ENCODE measurements at regions not wholly inside any gene's neighbourhood (a gene's known extent, or its start where the extent isn't known, plus 50 kb on each side); places are given as distances from the start of the nearest gene placed in this dataset.

- TF ChIP-seq CTCF (IDR thresholded peaks at IDR 0.05; ENCODE audit: borderline replicate concordance) = no peak
- Histone ChIP-seq H3K36me3 (no peaks in the 10 kb centered on the region), H3K9me3 (replicated peaks) (no peaks in the 10 kb centered on the region), H3K4me3 (no peak overlapping the region), H3K4me1 (peaks cover 48% of the 10 kb centered on the region), H3K27me3 (ENCODE audit: low read depth) (no peaks in the 10 kb centered on the region), H3K27ac (replicated peaks) (no peak overlapping the region)
- intact Hi-C loops (cut with micrococcal nuclease) = no loop called here
- no peak for DNase-seq
Observed at GRCh38 chr6:14450578-14450977, 333.0 kb downstream of the CD83 start.

- Histone ChIP-seq H3K36me3 (no peaks in the 10 kb centered on the region), H3K4me3 (no peak overlapping the region), H3K9me3 (replicated peaks) (no peaks in the 10 kb centered on the region), H3K27ac (replicated peaks) (no peak overlapping the region), H3K27me3 (ENCODE audit: low read depth) (no peaks in the 10 kb centered on the region), H3K4me1 (peaks cover 60% of the 10 kb centered on the region)
- DNase-seq = no peak
- no peak for TF ChIP-seq CTCF (IDR thresholded peaks at IDR 0.05; ENCODE audit: borderline replicate concordance)
- intact Hi-C loops (cut with micrococcal nuclease) = no loop called here
Observed at GRCh38 chr6:14451594-14452374, 334.2 kb downstream of the CD83 start.

GRCh38 chr6:14452567-14453527 lies 335.3 kb downstream of the CD83 start:
- no peak for TF ChIP-seq CTCF (IDR thresholded peaks at IDR 0.05; ENCODE audit: borderline replicate concordance)
- H3K4me1 ChIP-seq = peaks cover 71% of the 10 kb centered on the region
- no peak for DNase-seq
- no peaks in the 10 kb centered on the region for H3K36me3 ChIP-seq
- no peak overlapping the region for H3K27ac ChIP-seq (replicated peaks)
- no peaks in the 10 kb centered on the region for H3K27me3 ChIP-seq (ENCODE audit: low read depth)
- no peak overlapping the region for H3K4me3 ChIP-seq
- intact Hi-C loops (cut with micrococcal nuclease) = no loop called here
- H3K9me3 ChIP-seq (replicated peaks) = no peaks in the 10 kb centered on the region

- Histone ChIP-seq H3K4me3 (no peak overlapping the region), H3K27ac (replicated peaks) (no peak overlapping the region), H3K4me1 (peaks cover 80% of the 10 kb centered on the region), H3K36me3 (no peaks in the 10 kb centered on the region), H3K27me3 (ENCODE audit: low read depth) (no peaks in the 10 kb centered on the region), H3K9me3 (replicated peaks) (no peaks in the 10 kb centered on the region)
- TF ChIP-seq CTCF (IDR thresholded peaks at IDR 0.05; ENCODE audit: borderline replicate concordance) = no peak
- intact Hi-C loops (cut with micrococcal nuclease) = no loop called here
- DNase-seq = no peak
Observed at GRCh38 chr6:14453712-14454472, 336.3 kb downstream of the CD83 start.

GRCh38 chr6:14454473-14454775 lies 336.9 kb downstream of the CD83 start:
- DNase-seq = no peak
- Histone ChIP-seq H3K36me3 (no peaks in the 10 kb centered on the region), H3K4me3 (no peak overlapping the region), H3K4me1 (peaks cover 78% of the 10 kb centered on the region), H3K27ac (replicated peaks) (no peak overlapping the region), H3K27me3 (ENCODE audit: low read depth) (no peaks in the 10 kb centered on the region), H3K9me3 (replicated peaks) (no peaks in the 10 kb centered on the region)
- no peak for TF ChIP-seq CTCF (IDR thresholded peaks at IDR 0.05; ENCODE audit: borderline replicate concordance)
- intact Hi-C loops (cut with micrococcal nuclease) = no loop called here
